Neural cell (in vitro differentiated cells): ENCODE measurements at regions not wholly inside any gene's neighbourhood (a gene's known extent, or its start where the extent isn't known, plus 50 kb on each side); places are given as distances from the start of the nearest gene placed in this dataset.

Experiments used
- H2AFZ ChIP-seq: fragments of 200-600, 300-800 bp; sonication (generic), shearing (Covaris generic); 2 replicates; pipeline ENCODE4 v1.6.0; 2014; ENCODE audit warnings: low read depth, mild to moderate bottlenecking, antibody characterized with exemption, low read length, moderate library complexity
- H3F3A ChIP-seq: fragments of 200-600 bp; shearing (Covaris generic); 2 replicates; pipeline ENCODE4 v1.6.1; 2016; ENCODE audit warnings: mild to moderate bottlenecking, moderate library complexity, mixed read lengths, antibody characterized with exemption, low read length; ENCODE audit not compliant: insufficient read depth, poor library complexity, severe bottlenecking
- H3K27ac ChIP-seq: fragments of 200-600, 300-800 bp; sonication (generic), shearing (Covaris generic); 2 replicates; pipeline ENCODE4 v1.5.1; 2014; ENCODE audit warnings: mild to moderate bottlenecking, low read length, moderate library complexity
- H3K27me3 ChIP-seq: fragments of 300-800, 200-600 bp; sonication (generic), shearing (Covaris generic); 2 replicates; pipeline ENCODE4 v1.6.0; 2014; ENCODE audit warnings: mild to moderate bottlenecking, low read depth, low read length, moderate library complexity; ENCODE audit not compliant: insufficient read depth
- H3K36me3 ChIP-seq: fragments of 300-800, 200-600 bp; sonication (generic), shearing (Covaris generic); 2 replicates; pipeline ENCODE4 v1.5.1; 2014; ENCODE audit warnings: mild to moderate bottlenecking, antibody characterized with exemption, low read length, moderate library complexity; ENCODE audit not compliant: insufficient read depth
- H3K4me2 ChIP-seq: fragments of 300-800, 200-600 bp; sonication (generic), shearing (Covaris generic); 2 replicates; pipeline ENCODE4 v1.6.0; 2014; ENCODE audit warnings: mild to moderate bottlenecking, low read length
- H3K4me3 ChIP-seq: fragments of 300-800, 200-600 bp; sonication (generic), shearing (Covaris generic); 2 replicates; pipeline ENCODE4 v1.5.1; 2014; ENCODE audit warnings: mild to moderate bottlenecking, low read length, moderate library complexity
- H3K79me2 ChIP-seq: fragments of 200-600 bp; shearing (Covaris generic); replicated peaks from 2 replicates; pipeline ENCODE4 v1.6.0; 2014; ENCODE audit warnings: mild to moderate bottlenecking, low read length, moderate library complexity; ENCODE audit not compliant: insufficient read depth
- H3K9ac ChIP-seq: fragments of 300-800, 200-600 bp; sonication (generic), shearing (Covaris generic); 2 replicates; pipeline ENCODE4 v1.6.1; 2016; ENCODE audit warnings: mild to moderate bottlenecking, low read length, mixed read lengths
- H3K9me2 ChIP-seq: fragments of 200-600 bp; shearing (Covaris generic); 2 replicates; pipeline ENCODE4 v1.6.1; 2016; ENCODE audit warnings: mild to moderate bottlenecking, low read length, mixed read lengths; ENCODE audit not compliant: insufficient read depth
- H3K9me3 ChIP-seq: fragments of 200-600, 300-800 bp; sonication (generic), shearing (Covaris generic); 2 replicates; pipeline ENCODE4 v1.6.1; 2016; ENCODE audit warnings: mild to moderate bottlenecking, mixed run types, low read length, moderate library complexity, mixed read lengths
- H4K20me1 ChIP-seq: fragments of 200-600 bp; shearing (Covaris generic); 2 replicates; pipeline ENCODE4 v1.6.1; 2016; ENCODE audit warnings: mild to moderate bottlenecking, mixed run types; ENCODE audit not compliant: insufficient read depth
- EP300 ChIP-seq: fragments of 450-650 bp; conservative IDR thresholded peaks from 2 replicates; pipeline ENCODE4 v1.6.1; 2014; ENCODE audit warnings: antibody characterized with exemption, mild to moderate bottlenecking, moderate library complexity; ENCODE audit not compliant: poor library complexity, severe bottlenecking
- EZH2 ChIP-seq: fragments of 200-600, 300-800 bp; shearing (Covaris generic), sonication (generic); IDR thresholded peaks from 2 replicates; pipeline ENCODE4 v1.6.1; 2014; ENCODE audit warnings: antibody characterized with exemption, low read length, borderline replicate concordance, mild to moderate bottlenecking; ENCODE audit not compliant: insufficient read depth, poor library complexity, severe bottlenecking
- MXI1 ChIP-seq: fragments of 450-650 bp; conservative IDR thresholded peaks from 2 replicates; pipeline ENCODE4 v1.6.1; 2014; ENCODE audit warnings: antibody characterized with exemption, mild to moderate bottlenecking; ENCODE audit not compliant: poor library complexity, severe bottlenecking
- POLR2AphosphoS5 ChIP-seq: IDR thresholded peaks from 2 replicates; pipeline ENCODE4 v1.6.1; 2012
- RAD21 ChIP-seq: fragments of 450-650 bp; conservative IDR thresholded peaks from 2 replicates; pipeline ENCODE4 v1.6.1; 2014; ENCODE audit warnings: antibody characterized with exemption, mild to moderate bottlenecking, moderate library complexity
- SMC3 ChIP-seq: fragments of 450-650 bp; conservative IDR thresholded peaks from 2 replicates; pipeline ENCODE4 v1.6.1; 2014; ENCODE audit warnings: antibody characterized with exemption, mild to moderate bottlenecking, moderate library complexity; ENCODE audit not compliant: poor library complexity
- TAF1 ChIP-seq: IDR thresholded peaks from 2 replicates; pipeline ENCODE4 v1.6.1; 2012; ENCODE audit warnings: low read depth
- TF ChIP-seq, protein P1 (sequence below): fragments of 450-650 bp; IDR thresholded peaks from 2 replicates; pipeline ENCODE4 v1.5.1; 2014; ENCODE audit warnings: antibody characterized with exemption, mild to moderate bottlenecking, moderate library complexity; ENCODE audit not compliant: poor library complexity, severe bottlenecking
- TF ChIP-seq, protein P2 (sequence below): IDR thresholded peaks from 2 replicates; pipeline ENCODE4 v1.6.1; 2012; ENCODE audit warnings: borderline replicate concordance

DNA sequence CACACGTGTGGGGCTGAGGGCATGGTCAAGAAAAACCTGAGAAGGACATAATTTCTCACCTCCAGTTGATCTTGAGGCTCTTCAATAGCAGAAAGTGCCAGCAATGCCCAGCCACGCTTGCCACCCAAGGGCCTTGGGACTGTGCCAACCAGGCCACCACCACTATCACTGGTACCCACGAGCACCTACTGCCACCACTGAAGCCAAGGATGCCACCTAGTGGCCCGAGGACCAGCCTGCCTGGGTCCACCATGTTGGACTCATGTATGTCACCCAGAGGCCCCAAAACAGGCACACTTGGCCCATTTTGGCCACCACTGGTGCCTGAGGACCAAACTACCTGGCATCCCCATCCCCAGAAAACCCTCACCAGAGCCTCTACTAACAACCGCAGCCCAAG is 191.8 kb downstream of the ADAM29 start:
- H3K79me2 ChIP-seq = no peaks in the 10 kb centered on the region
- no peaks in the 10 kb centered on the region for H3K27me3 ChIP-seq
- H3K4me2 ChIP-seq = no peak overlapping the region
- H3K9me2 ChIP-seq = no peaks in the 10 kb centered on the region
- no peak overlapping the region for H3K9ac ChIP-seq
- no peak overlapping the region for H2AFZ ChIP-seq
- H3K27ac ChIP-seq = no peak overlapping the region
- no peaks in the 10 kb centered on the region for H3K9me3 ChIP-seq
- no peak overlapping the region for H3K4me3 ChIP-seq
- no peaks in the 10 kb centered on the region for H3F3A ChIP-seq
- H3K36me3 ChIP-seq = no peaks in the 10 kb centered on the region
- TF ChIP-seq, protein P1, sequence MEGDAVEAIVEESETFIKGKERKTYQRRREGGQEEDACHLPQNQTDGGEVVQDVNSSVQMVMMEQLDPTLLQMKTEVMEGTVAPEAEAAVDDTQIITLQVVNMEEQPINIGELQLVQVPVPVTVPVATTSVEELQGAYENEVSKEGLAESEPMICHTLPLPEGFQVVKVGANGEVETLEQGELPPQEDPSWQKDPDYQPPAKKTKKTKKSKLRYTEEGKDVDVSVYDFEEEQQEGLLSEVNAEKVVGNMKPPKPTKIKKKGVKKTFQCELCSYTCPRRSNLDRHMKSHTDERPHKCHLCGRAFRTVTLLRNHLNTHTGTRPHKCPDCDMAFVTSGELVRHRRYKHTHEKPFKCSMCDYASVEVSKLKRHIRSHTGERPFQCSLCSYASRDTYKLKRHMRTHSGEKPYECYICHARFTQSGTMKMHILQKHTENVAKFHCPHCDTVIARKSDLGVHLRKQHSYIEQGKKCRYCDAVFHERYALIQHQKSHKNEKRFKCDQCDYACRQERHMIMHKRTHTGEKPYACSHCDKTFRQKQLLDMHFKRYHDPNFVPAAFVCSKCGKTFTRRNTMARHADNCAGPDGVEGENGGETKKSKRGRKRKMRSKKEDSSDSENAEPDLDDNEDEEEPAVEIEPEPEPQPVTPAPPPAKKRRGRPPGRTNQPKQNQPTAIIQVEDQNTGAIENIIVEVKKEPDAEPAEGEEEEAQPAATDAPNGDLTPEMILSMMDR = no peak
- TF ChIP-seq MXI1 (no peak), POLR2AphosphoS5 (no peak), TAF1 (no peak), EP300 (no peak), RAD21 (no peak), SMC3 (no peak), EZH2 (no peak)
- TF ChIP-seq, protein P2, sequence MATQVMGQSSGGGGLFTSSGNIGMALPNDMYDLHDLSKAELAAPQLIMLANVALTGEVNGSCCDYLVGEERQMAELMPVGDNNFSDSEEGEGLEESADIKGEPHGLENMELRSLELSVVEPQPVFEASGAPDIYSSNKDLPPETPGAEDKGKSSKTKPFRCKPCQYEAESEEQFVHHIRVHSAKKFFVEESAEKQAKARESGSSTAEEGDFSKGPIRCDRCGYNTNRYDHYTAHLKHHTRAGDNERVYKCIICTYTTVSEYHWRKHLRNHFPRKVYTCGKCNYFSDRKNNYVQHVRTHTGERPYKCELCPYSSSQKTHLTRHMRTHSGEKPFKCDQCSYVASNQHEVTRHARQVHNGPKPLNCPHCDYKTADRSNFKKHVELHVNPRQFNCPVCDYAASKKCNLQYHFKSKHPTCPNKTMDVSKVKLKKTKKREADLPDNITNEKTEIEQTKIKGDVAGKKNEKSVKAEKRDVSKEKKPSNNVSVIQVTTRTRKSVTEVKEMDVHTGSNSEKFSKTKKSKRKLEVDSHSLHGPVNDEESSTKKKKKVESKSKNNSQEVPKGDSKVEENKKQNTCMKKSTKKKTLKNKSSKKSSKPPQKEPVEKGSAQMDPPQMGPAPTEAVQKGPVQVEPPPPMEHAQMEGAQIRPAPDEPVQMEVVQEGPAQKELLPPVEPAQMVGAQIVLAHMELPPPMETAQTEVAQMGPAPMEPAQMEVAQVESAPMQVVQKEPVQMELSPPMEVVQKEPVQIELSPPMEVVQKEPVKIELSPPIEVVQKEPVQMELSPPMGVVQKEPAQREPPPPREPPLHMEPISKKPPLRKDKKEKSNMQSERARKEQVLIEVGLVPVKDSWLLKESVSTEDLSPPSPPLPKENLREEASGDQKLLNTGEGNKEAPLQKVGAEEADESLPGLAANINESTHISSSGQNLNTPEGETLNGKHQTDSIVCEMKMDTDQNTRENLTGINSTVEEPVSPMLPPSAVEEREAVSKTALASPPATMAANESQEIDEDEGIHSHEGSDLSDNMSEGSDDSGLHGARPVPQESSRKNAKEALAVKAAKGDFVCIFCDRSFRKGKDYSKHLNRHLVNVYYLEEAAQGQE = no peak
- no peaks in the 10 kb centered on the region for H4K20me1 ChIP-seq

DNA sequence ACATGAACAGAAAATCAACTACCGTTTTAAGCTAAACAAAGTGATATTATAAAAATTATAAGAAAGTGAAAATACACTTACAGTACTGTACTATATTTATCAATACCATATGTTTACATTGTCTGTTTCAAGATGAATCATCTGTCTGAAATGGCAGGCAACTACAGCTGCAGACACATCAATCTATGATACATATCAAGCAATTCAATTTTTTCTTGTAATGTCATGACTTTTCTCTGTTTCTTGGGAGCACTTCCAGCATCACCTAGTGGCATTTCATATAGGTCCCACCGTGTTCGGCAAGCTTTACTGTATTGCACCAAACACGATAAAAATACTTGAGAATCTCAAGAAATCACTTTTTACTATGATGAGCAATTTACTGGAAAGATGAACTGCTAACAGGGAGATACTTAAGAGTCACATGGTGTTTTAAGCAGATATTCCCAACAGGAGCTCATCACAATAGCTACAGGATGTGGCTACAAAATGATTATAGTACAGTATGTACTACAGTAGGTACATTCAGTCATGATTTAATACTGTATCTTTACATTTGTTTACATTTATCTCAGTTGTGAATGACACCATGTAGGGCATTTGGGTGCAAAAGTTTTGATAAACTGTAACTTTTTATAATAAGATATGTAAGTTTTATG is 207.4 kb downstream of the ADAM29 start:
- H4K20me1 ChIP-seq = no peaks in the 10 kb centered on the region
- TF ChIP-seq RAD21 = no peak
- no peak for TF ChIP-seq EZH2
- TF ChIP-seq MXI1 = no peak
- TF ChIP-seq, protein P2 = no peak
- TF ChIP-seq TAF1 = no peak
- TF ChIP-seq SMC3 = no peak
- TF ChIP-seq, protein P1 = no peak
- TF ChIP-seq EP300 = no peak
- no peak for TF ChIP-seq POLR2AphosphoS5
- no peaks in the 10 kb centered on the region for H3K27me3 ChIP-seq
- no peaks in the 10 kb centered on the region for H3K9me2 ChIP-seq
- H3K9me3 ChIP-seq = peaks cover 9% of the 10 kb centered on the region
- H3K4me2 ChIP-seq = no peak overlapping the region
- no peak overlapping the region for H3K4me3 ChIP-seq
- no peak overlapping the region for H2AFZ ChIP-seq
- H3K9ac ChIP-seq = no peak overlapping the region
- no peaks in the 10 kb centered on the region for H3K79me2 ChIP-seq
- H3K36me3 ChIP-seq = no peaks in the 10 kb centered on the region
- no peaks in the 10 kb centered on the region for H3F3A ChIP-seq
- H3K27ac ChIP-seq = no peak overlapping the region
